Osteoblast (primary cell): ENCODE measurements at regions not wholly inside any gene's neighbourhood (a gene's known extent, or its start where the extent isn't known, plus 50 kb on each side); places are given as distances from the start of the nearest gene placed in this dataset.
"Not testable (repeated sequence)": the region's sequence is repeated elsewhere in the genome, so short reads cannot be mapped to it uniquely, and the experiment has no call there.

ENCODE experiments used
- DNase-seq: peaks from one replicate; pipeline ENCODE4 v3.0.0; 2011; ENCODE audit warnings: low spot score, mixed read lengths; ENCODE audit not compliant: insufficient read length; ENCODE audit errors: missing footprints
- H2AFZ ChIP-seq: 2 replicates; pipeline ENCODE4 v1.6.0; 2011; ENCODE audit warnings: mild to moderate bottlenecking, low read length
- H3K27ac ChIP-seq: 2 replicates; pipeline ENCODE4 v1.5.1; 2011; ENCODE audit warnings: mild to moderate bottlenecking, low read depth, low read length, moderate library complexity
- H3K27me3 ChIP-seq: 2 replicates; pipeline ENCODE4 v1.6.0; 2012; ENCODE audit warnings: mild to moderate bottlenecking, control low read depth, inconsistent platforms, low read length, moderate library complexity; ENCODE audit not compliant: insufficient read depth
- H3K36me3 ChIP-seq: 2 replicates; pipeline ENCODE4 v1.5.1; 2011; ENCODE audit warnings: mild to moderate bottlenecking, low read length, control low read depth, moderate library complexity; ENCODE audit not compliant: insufficient read depth
- H3K4me1 ChIP-seq: 2 replicates; pipeline ENCODE4 v1.5.1; 2011; ENCODE audit warnings: mild to moderate bottlenecking, low read length, control low read depth, moderate library complexity; ENCODE audit not compliant: insufficient read depth
- H3K4me2 ChIP-seq: 2 replicates; pipeline ENCODE4 v1.6.0; 2011; ENCODE audit warnings: mild to moderate bottlenecking, low read length; ENCODE audit not compliant: insufficient read depth
- H3K4me3 ChIP-seq: fragments of 200-600 bp; sonication (generic); 3 replicates; pipeline ENCODE4 v1.5.1; 2012; ENCODE audit warnings: mild to moderate bottlenecking, low read length, inconsistent platforms; ENCODE audit not compliant: insufficient read depth
- H3K79me2 ChIP-seq: 2 replicates; pipeline ENCODE4 v1.6.0; 2012; ENCODE audit warnings: mild to moderate bottlenecking, low read length, control low read depth, inconsistent platforms; ENCODE audit not compliant: insufficient read depth
- H3K9me3 ChIP-seq: 2 replicates; pipeline ENCODE4 v1.5.1; 2011; ENCODE audit warnings: low read depth, low read length, control low read depth
- H4K20me1 ChIP-seq: 2 replicates; pipeline ENCODE4 v1.6.0; 2012; ENCODE audit warnings: mild to moderate bottlenecking, low read length, control low read depth; ENCODE audit not compliant: insufficient read depth
- TF ChIP-seq, protein P1 (sequence below): IDR thresholded peaks from 2 replicates; pipeline ENCODE4 v1.5.1; 2011; ENCODE audit warnings: mild to moderate bottlenecking, low read depth, low read length, moderate library complexity; ENCODE audit errors: extremely low read depth

DNA sequence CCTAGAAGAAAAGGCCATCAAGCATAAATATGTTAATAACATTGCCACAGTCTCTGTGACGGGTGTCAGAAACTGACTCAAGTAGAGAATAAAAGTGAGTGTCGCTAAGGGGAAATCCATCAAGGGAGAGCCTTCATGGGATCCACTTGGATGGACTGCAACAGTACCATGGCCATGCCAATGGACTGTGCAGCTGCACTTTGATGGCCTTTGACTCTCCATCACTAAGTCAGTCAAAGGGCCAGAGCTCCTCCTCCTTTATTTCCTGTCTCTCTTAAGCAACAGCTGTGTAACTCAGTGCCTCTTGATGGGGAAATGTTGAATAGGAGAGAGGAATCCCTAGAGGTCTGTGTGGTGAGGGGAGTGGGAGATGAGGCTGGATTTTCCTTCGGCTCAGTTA lies 335.2 kb downstream of the BMP4 start:
- TF ChIP-seq, protein P1, sequence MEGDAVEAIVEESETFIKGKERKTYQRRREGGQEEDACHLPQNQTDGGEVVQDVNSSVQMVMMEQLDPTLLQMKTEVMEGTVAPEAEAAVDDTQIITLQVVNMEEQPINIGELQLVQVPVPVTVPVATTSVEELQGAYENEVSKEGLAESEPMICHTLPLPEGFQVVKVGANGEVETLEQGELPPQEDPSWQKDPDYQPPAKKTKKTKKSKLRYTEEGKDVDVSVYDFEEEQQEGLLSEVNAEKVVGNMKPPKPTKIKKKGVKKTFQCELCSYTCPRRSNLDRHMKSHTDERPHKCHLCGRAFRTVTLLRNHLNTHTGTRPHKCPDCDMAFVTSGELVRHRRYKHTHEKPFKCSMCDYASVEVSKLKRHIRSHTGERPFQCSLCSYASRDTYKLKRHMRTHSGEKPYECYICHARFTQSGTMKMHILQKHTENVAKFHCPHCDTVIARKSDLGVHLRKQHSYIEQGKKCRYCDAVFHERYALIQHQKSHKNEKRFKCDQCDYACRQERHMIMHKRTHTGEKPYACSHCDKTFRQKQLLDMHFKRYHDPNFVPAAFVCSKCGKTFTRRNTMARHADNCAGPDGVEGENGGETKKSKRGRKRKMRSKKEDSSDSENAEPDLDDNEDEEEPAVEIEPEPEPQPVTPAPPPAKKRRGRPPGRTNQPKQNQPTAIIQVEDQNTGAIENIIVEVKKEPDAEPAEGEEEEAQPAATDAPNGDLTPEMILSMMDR: no peak
- H3K36me3 ChIP-seq: no peaks in the 10 kb centered on the region
- no peak overlapping the region for H3K27ac ChIP-seq
- H3K4me2 ChIP-seq: no peak overlapping the region
- H4K20me1 ChIP-seq: no peaks in the 10 kb centered on the region
- H3K9me3 ChIP-seq: no peaks in the 10 kb centered on the region
- H3K79me2 ChIP-seq: no peaks in the 10 kb centered on the region
- H3K4me1 ChIP-seq: peaks cover 10% of the 10 kb centered on the region
- no peak for DNase-seq
- peaks cover 5% of the 10 kb centered on the region for H3K27me3 ChIP-seq
- no peak overlapping the region for H2AFZ ChIP-seq
- H3K4me3 ChIP-seq: no peak overlapping the region

DNA sequence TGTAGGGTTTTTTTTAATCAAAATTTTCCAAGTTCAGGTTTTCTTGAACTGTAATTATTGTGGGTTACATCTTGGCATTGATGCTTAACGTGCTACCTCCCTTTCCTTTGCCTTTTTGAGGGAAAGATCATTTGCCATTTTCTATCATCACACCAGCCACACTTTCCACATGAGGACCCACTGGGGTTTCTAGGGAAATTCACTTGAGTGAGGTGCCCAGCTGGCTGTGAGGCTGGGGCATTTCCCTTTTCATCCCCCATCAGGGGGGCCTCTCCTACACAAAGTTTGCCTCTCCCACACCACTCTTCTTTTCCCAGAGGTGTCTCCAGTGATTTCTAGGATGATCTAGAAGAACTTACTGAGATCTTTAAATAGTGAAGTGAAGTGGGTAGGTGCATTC lies 335.7 kb downstream of the BMP4 start:
- H3K4me2 ChIP-seq: no peak overlapping the region
- TF ChIP-seq, protein P1: no peak
- no peak overlapping the region for H3K27ac ChIP-seq

DNA sequence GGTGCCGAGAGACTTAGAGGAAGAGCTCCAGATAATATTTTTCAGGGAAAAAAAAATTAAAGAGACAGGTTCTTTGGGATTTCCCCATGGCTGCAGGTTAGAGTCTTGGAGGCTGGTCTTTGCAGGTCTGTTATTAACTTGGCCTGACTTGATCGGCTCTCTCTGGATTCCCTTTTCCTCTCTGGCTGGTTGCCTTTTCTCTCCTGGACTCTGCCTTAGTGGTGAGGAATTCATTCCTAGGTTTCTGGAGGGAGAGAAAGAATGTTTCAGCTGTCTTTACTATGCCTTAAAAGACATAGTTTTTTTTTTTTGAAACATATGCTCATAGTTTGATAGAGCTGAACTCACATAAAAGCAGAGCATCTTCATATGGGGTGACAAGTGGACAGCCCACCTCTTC lies 336.3 kb downstream of the BMP4 start:
- H2AFZ ChIP-seq: no peak overlapping the region
- no peaks in the 10 kb centered on the region for H3K79me2 ChIP-seq
- H3K9me3 ChIP-seq: no peaks in the 10 kb centered on the region
- H3K27ac ChIP-seq: no peak overlapping the region
- H3K4me1 ChIP-seq: peaks cover 10% of the 10 kb centered on the region
- H3K4me2 ChIP-seq: peak overlapping the region; percentile 13
- no peaks in the 10 kb centered on the region for H3K36me3 ChIP-seq
- no peak overlapping the region for H3K4me3 ChIP-seq
- TF ChIP-seq, protein P1: no peak
- DNase-seq: no peak
- peaks cover 5% of the 10 kb centered on the region for H3K27me3 ChIP-seq
- H4K20me1 ChIP-seq: no peaks in the 10 kb centered on the region

More for the DNA sequence above, 335.7 kb downstream of the BMP4 start:
- Histone ChIP-seq H2AFZ (no peak overlapping the region), H3K79me2 (no peaks in the 10 kb centered on the region), H3K9me3 (no peaks in the 10 kb centered on the region), H3K4me1 (peaks cover 10% of the 10 kb centered on the region), H3K36me3 (no peaks in the 10 kb centered on the region), H3K4me3 (no peak overlapping the region), H4K20me1 (no peaks in the 10 kb centered on the region), H3K27me3 (peaks cover 5% of the 10 kb centered on the region)
- DNase-seq: no peak

DNA sequence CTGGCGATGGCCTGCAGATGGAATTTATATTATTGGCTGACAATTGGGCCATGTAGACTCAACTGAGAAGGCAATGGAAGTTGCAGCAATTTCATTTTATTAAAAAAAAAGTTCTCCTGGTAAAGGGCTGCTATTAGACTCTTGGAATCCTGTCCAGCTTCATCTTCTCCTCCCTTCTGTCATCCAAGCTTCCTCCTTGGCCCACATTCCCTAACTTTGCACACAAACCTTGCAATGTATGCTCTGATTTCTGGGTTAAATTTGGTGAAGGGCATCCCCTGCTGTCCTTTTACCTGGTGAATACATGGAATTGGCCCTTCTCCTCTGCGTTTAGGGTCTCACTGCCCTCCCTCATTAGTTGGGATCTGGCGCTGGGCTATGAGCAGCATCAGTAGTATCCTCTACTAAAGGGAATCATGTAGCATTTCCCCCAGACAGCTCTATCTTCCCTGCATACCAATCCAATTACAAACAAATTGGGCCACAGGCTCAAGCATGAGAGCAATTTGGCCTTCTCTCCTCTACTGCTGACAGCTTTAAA lies 336.9 kb downstream of the BMP4 start:
- H3K79me2 ChIP-seq: no peaks in the 10 kb centered on the region
- no peak overlapping the region for H2AFZ ChIP-seq
- H3K4me2 ChIP-seq: peak overlapping the region; percentile 13
- peaks cover under 1% of the 10 kb centered on the region for H3K27me3 ChIP-seq
- no peak for DNase-seq
- no peak overlapping the region for H3K4me3 ChIP-seq
- no peak overlapping the region for H3K27ac ChIP-seq
- H4K20me1 ChIP-seq: no peaks in the 10 kb centered on the region
- H3K36me3 ChIP-seq: no peaks in the 10 kb centered on the region
- H3K4me1 ChIP-seq: peaks cover 10% of the 10 kb centered on the region
- TF ChIP-seq, protein P1: no peak
- H3K9me3 ChIP-seq: no peaks in the 10 kb centered on the region

DNA sequence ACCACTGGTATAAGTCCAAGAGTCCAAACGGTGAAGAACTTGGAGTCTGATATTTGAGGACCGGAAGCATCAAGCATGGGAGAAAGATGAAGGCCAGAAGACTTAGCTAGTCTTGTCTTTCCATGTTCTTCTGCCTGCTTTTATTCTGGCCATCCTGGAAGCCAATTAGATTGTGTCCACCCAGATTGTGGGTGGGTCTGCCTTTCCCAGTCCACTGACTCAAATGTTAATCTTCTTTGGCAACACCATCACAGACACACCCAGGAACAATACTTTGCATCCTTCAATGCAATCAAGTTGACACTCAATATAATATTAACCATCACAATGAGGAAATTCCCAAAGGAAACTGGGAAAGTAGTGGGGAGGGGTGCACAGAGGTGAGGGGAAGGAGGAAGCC lies 340.1 kb downstream of the BMP4 start:
- H3K27me3 ChIP-seq, H3K79me2 ChIP-seq, H3K9me3 ChIP-seq, H3K4me2 ChIP-seq, H3K36me3 ChIP-seq, H3K4me1 ChIP-seq, DNase-seq, H3K4me3 ChIP-seq, H3K27ac ChIP-seq, H2AFZ ChIP-seq, H4K20me1 ChIP-seq: not testable (repeated sequence)
